ENCODE measurements at regions not wholly inside any gene's neighbourhood (a gene's known extent, or its start where the extent isn't known, plus 50 kb on each side); places are given as distances from the start of the nearest gene placed in this dataset.

- TF ChIP-seq, protein P1, sequence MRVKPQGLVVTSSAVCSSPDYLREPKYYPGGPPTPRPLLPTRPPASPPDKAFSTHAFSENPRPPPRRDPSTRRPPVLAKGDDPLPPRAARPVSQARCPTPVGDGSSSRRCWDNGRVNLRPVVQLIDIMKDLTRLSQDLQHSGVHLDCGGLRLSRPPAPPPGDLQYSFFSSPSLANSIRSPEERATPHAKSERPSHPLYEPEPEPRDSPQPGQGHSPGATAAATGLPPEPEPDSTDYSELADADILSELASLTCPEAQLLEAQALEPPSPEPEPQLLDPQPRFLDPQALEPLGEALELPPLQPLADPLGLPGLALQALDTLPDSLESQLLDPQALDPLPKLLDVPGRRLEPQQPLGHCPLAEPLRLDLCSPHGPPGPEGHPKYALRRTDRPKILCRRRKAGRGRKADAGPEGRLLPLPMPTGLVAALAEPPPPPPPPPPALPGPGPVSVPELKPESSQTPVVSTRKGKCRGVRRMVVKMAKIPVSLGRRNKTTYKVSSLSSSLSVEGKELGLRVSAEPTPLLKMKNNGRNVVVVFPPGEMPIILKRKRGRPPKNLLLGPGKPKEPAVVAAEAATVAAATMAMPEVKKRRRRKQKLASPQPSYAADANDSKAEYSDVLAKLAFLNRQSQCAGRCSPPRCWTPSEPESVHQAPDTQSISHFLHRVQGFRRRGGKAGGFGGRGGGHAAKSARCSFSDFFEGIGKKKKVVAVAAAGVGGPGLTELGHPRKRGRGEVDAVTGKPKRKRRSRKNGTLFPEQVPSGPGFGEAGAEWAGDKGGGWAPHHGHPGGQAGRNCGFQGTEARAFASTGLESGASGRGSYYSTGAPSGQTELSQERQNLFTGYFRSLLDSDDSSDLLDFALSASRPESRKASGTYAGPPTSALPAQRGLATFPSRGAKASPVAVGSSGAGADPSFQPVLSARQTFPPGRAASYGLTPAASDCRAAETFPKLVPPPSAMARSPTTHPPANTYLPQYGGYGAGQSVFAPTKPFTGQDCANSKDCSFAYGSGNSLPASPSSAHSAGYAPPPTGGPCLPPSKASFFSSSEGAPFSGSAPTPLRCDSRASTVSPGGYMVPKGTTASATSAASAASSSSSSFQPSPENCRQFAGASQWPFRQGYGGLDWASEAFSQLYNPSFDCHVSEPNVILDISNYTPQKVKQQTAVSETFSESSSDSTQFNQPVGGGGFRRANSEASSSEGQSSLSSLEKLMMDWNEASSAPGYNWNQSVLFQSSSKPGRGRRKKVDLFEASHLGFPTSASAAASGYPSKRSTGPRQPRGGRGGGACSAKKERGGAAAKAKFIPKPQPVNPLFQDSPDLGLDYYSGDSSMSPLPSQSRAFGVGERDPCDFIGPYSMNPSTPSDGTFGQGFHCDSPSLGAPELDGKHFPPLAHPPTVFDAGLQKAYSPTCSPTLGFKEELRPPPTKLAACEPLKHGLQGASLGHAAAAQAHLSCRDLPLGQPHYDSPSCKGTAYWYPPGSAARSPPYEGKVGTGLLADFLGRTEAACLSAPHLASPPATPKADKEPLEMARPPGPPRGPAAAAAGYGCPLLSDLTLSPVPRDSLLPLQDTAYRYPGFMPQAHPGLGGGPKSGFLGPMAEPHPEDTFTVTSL (CRISPR knock-in tag; IDR thresholded peaks at IDR 0.05; ENCODE audit: borderline replicate concordance): peak; percentile 80; the same call in 1 of the 2 replicates
- TF ChIP-seq KDM2A (CRISPR knock-in tag; IDR thresholded peaks at IDR 0.05; ENCODE audit: borderline replicate concordance, low read depth) (no peak), NAIF1 (CRISPR knock-in tag; IDR thresholded peaks at IDR 0.05; ENCODE audit: borderline replicate concordance) (no peak), KDM4B (CRISPR knock-in tag; IDR thresholded peaks at IDR 0.05) (0 out of 2 replicates have a peak, but pooled peaks have one; percentile 16), PPARG (CRISPR knock-in tag; conservative IDR thresholded peaks at IDR 0.05) (no peak), MEF2D (CRISPR knock-in tag; IDR thresholded peaks at IDR 0.05) (peak; percentile 51; the same call in 1 of the 2 replicates), ZNF337 (CRISPR knock-in tag; IDR thresholded peaks at IDR 0.05; ENCODE audit: borderline replicate concordance, low read depth) (peak; percentile 58; the same call in 1 of the 2 replicates), FOSL2 (CRISPR knock-in tag; IDR thresholded peaks at IDR 0.05) (peak; percentile 90), ATF1 (CRISPR knock-in tag; IDR thresholded peaks at IDR 0.05) (0 out of 2 replicates have a peak, but pooled peaks have one; percentile 15), ZNF543 (CRISPR knock-in tag; IDR thresholded peaks at IDR 0.05) (no peak), ZNF737 (CRISPR knock-in tag; IDR thresholded peaks at IDR 0.05; ENCODE audit: borderline replicate concordance) (no peak), FOXO4 (CRISPR knock-in tag; conservative IDR thresholded peaks at IDR 0.05) (no peak), MXI1 (IDR thresholded peaks at IDR 0.05; ENCODE audit: borderline replicate concordance, low read depth, low read length) (no peak), PTBP1 (IDR thresholded peaks at IDR 0.05; ENCODE audit: low read depth, low read length, poor library complexity, severe bottlenecking) (no peak), FIP1L1 (IDR thresholded peaks at IDR 0.05; ENCODE audit: borderline replicate concordance, insufficient read depth, low read depth, low read length) (no peak), RNF2 (conservative IDR thresholded peaks at IDR 0.05; ENCODE audit: low read depth) (no peak), CBX1 (IDR thresholded peaks at IDR 0.05; ENCODE audit: low read depth) (no peak)
- TF ChIP-seq, protein P2, sequence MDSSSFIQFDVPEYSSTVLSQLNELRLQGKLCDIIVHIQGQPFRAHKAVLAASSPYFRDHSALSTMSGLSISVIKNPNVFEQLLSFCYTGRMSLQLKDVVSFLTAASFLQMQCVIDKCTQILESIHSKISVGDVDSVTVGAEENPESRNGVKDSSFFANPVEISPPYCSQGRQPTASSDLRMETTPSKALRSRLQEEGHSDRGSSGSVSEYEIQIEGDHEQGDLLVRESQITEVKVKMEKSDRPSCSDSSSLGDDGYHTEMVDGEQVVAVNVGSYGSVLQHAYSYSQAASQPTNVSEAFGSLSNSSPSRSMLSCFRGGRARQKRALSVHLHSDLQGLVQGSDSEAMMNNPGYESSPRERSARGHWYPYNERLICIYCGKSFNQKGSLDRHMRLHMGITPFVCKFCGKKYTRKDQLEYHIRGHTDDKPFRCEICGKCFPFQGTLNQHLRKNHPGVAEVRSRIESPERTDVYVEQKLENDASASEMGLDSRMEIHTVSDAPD (CRISPR knock-in tag; IDR thresholded peaks at IDR 0.05): peak; percentile 87
- TF ChIP-seq, protein P3, sequence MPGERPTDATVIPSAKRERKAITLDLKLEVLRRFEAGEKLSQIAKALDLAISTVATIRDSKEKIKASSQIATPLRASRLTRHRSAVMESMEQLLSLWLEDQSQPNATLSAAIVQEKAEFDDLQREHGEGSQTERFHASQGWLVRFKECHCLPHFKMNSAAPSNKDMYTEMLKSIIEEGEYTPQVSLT (CRISPR knock-in tag; IDR thresholded peaks at IDR 0.05; ENCODE audit: borderline replicate concordance, low read depth): no peak
- TF ChIP-seq, protein P4, sequence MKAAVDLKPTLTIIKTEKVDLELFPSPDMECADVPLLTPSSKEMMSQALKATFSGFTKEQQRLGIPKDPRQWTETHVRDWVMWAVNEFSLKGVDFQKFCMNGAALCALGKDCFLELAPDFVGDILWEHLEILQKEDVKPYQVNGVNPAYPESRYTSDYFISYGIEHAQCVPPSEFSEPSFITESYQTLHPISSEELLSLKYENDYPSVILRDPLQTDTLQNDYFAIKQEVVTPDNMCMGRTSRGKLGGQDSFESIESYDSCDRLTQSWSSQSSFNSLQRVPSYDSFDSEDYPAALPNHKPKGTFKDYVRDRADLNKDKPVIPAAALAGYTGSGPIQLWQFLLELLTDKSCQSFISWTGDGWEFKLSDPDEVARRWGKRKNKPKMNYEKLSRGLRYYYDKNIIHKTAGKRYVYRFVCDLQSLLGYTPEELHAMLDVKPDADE (CRISPR knock-in tag; IDR thresholded peaks at IDR 0.05): no peak
These were observed 167.6 kb downstream of the RHOU start (continued) for GRCh38 chr1:228902781-228903433.

All from HepG2 (cell line).